Astrocyte (in vitro differentiated cells and primary cell): ENCODE measurements at regions not wholly inside any gene's neighbourhood (a gene's known extent, or its start where the extent isn't known, plus 50 kb on each side); places are given as distances from the start of the nearest gene placed in this dataset.

ENCODE experiments used
- EZH2 ChIP-seq: IDR thresholded peaks from 2 replicates; pipeline ENCODE4 v1.6.1; 2012; ENCODE audit warnings: mild to moderate bottlenecking, low read length, inconsistent platforms; ENCODE audit not compliant: insufficient read depth
- TF ChIP-seq, protein P1 (sequence below): IDR thresholded peaks from 2 replicates; pipeline ENCODE4 v1.5.1; 2011; ENCODE audit warnings: low read depth, mild to moderate bottlenecking, inconsistent platforms, low read length, moderate library complexity; ENCODE audit not compliant: insufficient read depth

DNA sequence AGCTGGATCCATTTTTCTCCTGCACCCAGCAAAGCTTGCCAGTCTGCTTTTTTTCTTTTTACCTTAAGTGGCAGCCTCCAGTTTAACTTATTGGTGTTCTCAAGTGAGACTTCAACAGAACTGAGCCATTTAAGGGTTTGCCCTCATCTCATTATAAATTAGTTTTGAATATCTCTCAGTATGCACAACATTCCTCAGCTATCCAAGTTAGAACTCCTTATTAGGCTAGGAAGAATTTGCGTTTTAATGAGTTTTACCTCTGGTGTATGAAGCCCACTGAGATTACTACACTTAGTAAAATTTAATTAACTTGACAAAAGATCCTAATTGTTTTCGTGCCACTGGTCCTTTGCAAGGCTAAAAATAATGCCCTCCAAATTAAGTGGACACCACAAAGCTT, 232.4 kb downstream of the CDH11 start:
- TF ChIP-seq, protein P1, sequence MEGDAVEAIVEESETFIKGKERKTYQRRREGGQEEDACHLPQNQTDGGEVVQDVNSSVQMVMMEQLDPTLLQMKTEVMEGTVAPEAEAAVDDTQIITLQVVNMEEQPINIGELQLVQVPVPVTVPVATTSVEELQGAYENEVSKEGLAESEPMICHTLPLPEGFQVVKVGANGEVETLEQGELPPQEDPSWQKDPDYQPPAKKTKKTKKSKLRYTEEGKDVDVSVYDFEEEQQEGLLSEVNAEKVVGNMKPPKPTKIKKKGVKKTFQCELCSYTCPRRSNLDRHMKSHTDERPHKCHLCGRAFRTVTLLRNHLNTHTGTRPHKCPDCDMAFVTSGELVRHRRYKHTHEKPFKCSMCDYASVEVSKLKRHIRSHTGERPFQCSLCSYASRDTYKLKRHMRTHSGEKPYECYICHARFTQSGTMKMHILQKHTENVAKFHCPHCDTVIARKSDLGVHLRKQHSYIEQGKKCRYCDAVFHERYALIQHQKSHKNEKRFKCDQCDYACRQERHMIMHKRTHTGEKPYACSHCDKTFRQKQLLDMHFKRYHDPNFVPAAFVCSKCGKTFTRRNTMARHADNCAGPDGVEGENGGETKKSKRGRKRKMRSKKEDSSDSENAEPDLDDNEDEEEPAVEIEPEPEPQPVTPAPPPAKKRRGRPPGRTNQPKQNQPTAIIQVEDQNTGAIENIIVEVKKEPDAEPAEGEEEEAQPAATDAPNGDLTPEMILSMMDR: no peak
- TF ChIP-seq EZH2: no peak
